BJ (cell line): ENCODE measurements at regions not wholly inside any gene's neighbourhood (a gene's known extent, or its start where the extent isn't known, plus 50 kb on each side); places are given as distances from the start of the nearest gene placed in this dataset.

Experiments used
- CTCF ChIA-PET: fragments of 350-600 bp; formaldehyde crosslinking; extraction: SDS; loops from one replicate; lab custom pipeline; 2021; ENCODE audit warnings: antibody characterized with exemption, inconsistent platforms; lab: Yijun Ruan, JAX
- POLR2A ChIA-PET: fragments of 300-600 bp; sonication (Branson Sonifier 250); formaldehyde crosslinking; extraction: SDS; loops from one replicate; lab custom pipeline; 2021; ENCODE audit warnings: antibody characterized with exemption; lab: Charles Lee
- DNase-seq: peaks from one replicate; pipeline ENCODE4 v3.0.0-alpha.2; 2011; ENCODE audit warnings: low read depth
- H3K27me3 ChIP-seq: 2 replicates; pipeline ENCODE4 v1.6.0; 2011; ENCODE audit warnings: low read length; ENCODE audit not compliant: control insufficient read depth, insufficient read depth
- H3K36me3 ChIP-seq: 2 replicates; pipeline ENCODE4 v1.5.1; 2011; ENCODE audit warnings: low read length; ENCODE audit not compliant: control insufficient read depth, insufficient read depth
- H3K4me3 ChIP-seq: 2 replicates; pipeline ENCODE4 v1.5.1; 2011; ENCODE audit warnings: low read depth, mild to moderate bottlenecking, control low read depth, low read length
- TF ChIP-seq, protein P1 (sequence below): IDR thresholded peaks from 2 replicates; pipeline ENCODE4 v1.5.1; 2011; ENCODE audit warnings: low read depth, mild to moderate bottlenecking, control low read depth, inconsistent platforms, low read length, moderate library complexity; ENCODE audit not compliant: insufficient read depth

DNA sequence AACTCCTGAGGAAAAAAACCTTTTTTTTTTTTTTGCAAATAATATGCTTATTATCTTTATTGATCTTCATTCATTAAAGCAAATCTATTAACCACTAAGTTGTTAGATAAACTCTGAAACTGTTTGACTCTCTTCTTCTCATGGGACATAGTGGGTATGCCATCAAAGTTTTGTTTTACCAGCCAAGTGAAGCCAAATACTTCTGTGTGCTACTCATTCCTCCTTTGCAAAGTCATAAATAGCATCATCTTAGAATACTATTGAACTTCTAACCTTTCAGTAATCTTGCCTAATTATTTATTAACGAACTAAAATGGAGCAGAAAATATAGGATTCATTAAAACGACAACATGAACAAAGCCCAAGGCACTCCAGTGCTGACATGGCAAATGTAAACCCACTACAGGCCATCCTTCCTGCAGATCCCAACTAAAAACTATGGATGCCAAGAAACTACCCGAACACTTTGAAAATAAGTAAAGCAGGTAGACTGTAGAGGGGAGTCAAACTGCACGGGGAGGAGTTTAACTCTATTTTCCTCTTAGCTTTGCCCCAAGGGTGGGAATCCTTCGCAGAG, 61.2 kb upstream of the ODAD2 start:
- ChIA-PET POLR2A (interaction anchor here (0.7 kb wide), 1 partner anchor 9 kb away, joined by 3 read pairs; no protein-coding TSS in a partner anchor), CTCF (no interaction called here)
- DNase-seq, result no peak
- Histone ChIP-seq H3K27me3 (no peaks in the 10 kb centered on the region), H3K36me3 (no peaks in the 10 kb centered on the region), H3K4me3 (no peak overlapping the region)
- TF ChIP-seq, protein P1, sequence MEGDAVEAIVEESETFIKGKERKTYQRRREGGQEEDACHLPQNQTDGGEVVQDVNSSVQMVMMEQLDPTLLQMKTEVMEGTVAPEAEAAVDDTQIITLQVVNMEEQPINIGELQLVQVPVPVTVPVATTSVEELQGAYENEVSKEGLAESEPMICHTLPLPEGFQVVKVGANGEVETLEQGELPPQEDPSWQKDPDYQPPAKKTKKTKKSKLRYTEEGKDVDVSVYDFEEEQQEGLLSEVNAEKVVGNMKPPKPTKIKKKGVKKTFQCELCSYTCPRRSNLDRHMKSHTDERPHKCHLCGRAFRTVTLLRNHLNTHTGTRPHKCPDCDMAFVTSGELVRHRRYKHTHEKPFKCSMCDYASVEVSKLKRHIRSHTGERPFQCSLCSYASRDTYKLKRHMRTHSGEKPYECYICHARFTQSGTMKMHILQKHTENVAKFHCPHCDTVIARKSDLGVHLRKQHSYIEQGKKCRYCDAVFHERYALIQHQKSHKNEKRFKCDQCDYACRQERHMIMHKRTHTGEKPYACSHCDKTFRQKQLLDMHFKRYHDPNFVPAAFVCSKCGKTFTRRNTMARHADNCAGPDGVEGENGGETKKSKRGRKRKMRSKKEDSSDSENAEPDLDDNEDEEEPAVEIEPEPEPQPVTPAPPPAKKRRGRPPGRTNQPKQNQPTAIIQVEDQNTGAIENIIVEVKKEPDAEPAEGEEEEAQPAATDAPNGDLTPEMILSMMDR, result no peak

DNA sequence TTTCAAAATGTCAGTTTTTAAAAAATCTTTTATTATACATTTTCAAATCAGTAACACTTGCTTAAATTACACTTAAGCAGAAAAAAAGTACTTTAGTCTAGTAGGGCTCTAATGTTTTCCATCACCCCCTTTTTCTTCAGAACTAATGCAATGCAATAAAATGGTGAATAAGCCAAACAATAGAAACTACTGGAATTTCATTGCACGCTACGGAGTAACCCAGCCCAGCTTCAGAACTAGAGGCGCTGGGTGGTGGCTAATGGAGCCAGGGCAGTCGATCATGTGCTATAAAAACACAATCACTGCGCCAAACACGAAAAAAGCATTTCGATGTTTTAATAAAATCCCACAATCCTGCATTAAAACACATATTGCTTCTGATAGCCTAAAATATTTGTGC, 59.9 kb upstream of the ODAD2 start:
- Histone ChIP-seq H3K36me3 (no peaks in the 10 kb centered on the region), H3K27me3 (no peaks in the 10 kb centered on the region), H3K4me3 (no peak overlapping the region)
- ChIA-PET CTCF (interaction anchor here (1.0 kb wide), 1 partner anchor 121 kb away, joined by 3 read pairs; no protein-coding TSS in a partner anchor), POLR2A (no interaction called here)
- TF ChIP-seq, protein P1, result no peak
- peak; percentile 66 for DNase-seq

DNA sequence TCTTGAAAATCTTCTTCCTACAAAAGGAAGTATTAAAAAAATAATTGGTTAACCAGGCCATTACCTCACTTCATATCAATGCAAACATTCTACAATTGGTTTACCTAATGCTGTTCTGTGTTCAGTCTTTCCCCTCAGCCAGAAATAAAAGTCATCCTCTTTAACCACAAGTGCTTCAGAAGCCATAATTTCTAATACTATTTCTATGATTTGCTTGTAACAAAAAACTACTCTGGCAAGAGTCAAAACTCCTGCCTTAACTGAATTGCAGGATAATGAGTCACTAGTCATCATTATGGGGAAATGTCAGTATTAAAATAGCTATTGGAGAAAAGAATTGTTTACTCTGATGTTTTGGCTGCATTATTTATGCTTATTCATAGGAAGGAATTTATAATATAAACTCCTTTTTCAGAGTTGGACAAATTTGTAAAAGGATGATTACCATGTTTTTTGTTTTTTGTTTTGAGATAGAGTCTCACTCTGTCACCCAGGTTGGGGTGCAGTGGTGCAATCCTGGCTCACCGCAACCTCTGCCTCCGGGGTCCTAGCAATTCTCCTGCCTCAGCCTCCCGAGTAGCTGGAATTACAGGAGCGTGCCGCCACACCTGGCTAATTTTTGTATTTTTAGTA, 55.5 kb upstream of the ODAD2 start:
- DNase-seq, result peak; percentile 99
- ChIA-PET CTCF (interaction anchor here (0.7 to 2.0 kb wide), 4 partner anchors 24 to 308 kb away, joined by 3 to 6 read pairs (median 4); no protein-coding TSS in a partner anchor), POLR2A (interaction anchor here (1.4 kb wide), 1 partner anchor 310 kb away, joined by 5 read pairs; no protein-coding TSS in a partner anchor)
- TF ChIP-seq, protein P1, result no peak
- Histone ChIP-seq H3K36me3 (no peaks in the 10 kb centered on the region), H3K4me3 (no peak overlapping the region), H3K27me3 (no peaks in the 10 kb centered on the region)

DNA sequence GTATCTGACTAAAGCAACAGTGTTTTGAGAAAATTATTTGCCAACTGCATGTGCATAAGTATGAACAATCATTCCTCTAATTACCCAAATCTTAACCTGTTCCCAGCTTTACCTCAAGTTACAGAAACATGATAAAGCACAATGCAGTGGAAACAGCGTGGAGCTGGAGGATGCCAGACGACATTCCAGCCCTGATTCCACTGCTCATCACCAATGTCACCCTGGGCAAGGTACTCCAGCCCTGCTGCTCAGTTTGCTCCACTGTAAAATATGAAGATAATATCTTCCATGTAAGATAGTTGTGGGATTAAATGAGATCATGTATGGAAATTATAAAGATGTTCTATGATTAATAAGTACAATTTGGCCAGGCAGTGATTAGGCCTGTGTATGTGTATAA, 50.4 kb upstream of the ODAD2 start:
- H3K4me3 ChIP-seq, result no peak overlapping the region
- no peak for DNase-seq
- CTCF ChIA-PET, result interaction anchor here (0.6 to 2.1 kb wide), 3 partner anchors 13 to 524 kb away, joined by 3 to 7 read pairs (median 4); no protein-coding TSS in a partner anchor
- TF ChIP-seq, protein P1, result no peak
- H3K27me3 ChIP-seq, result no peaks in the 10 kb centered on the region
- POLR2A ChIA-PET, result interaction anchor here (1.0 kb wide), 1 partner anchor 13 kb away, joined by 3 read pairs; no protein-coding TSS in a partner anchor
- H3K36me3 ChIP-seq, result no peaks in the 10 kb centered on the region
